OCI-LY1 (cell line): ENCODE measurements at regions not wholly inside any gene's neighbourhood (a gene's known extent, or its start where the extent isn't known, plus 50 kb on each side); places are given as distances from the start of the nearest gene placed in this dataset.

Experiments
- H2AFZ ChIP-seq: fragments of 200-600 bp; sonication (generic), shearing (Covaris generic); 2 replicates; pipeline ENCODE4 v1.6.0; 2014; ENCODE audit warnings: antibody characterized with exemption, mild to moderate bottlenecking, low read length
- H3F3A ChIP-seq: fragments of 200-600 bp; sonication (generic), shearing (Covaris generic); 2 replicates; pipeline ENCODE4 v1.6.0; 2014; ENCODE audit warnings: mild to moderate bottlenecking, antibody characterized with exemption, low read length, moderate library complexity; ENCODE audit not compliant: insufficient read depth
- H3K27ac ChIP-seq: fragments of 200-600 bp; sonication (generic); 2 replicates; pipeline ENCODE4 v1.5.1; 2014; ENCODE audit warnings: low read length, mixed run types, mild to moderate bottlenecking, low read depth; ENCODE audit not compliant: poor library complexity, severe bottlenecking
- H3K27me3 ChIP-seq: fragments of 200-600 bp; sonication (generic); 2 replicates; pipeline ENCODE4 v1.6.0; 2014; ENCODE audit warnings: antibody characterized with exemption, mild to moderate bottlenecking, low read length, moderate library complexity; ENCODE audit not compliant: insufficient read depth
- H3K36me3 ChIP-seq: fragments of 200-600 bp; sonication (generic); 2 replicates; pipeline ENCODE4 v1.6.1; 2014; ENCODE audit warnings: mild to moderate bottlenecking, antibody characterized with exemption, low read length, moderate library complexity, mixed read lengths; ENCODE audit not compliant: insufficient read depth
- H3K4me1 ChIP-seq: fragments of 200-600 bp; sonication (generic); 2 replicates; pipeline ENCODE4 v1.5.1; 2014; ENCODE audit warnings: mild to moderate bottlenecking, low read length, moderate library complexity; ENCODE audit not compliant: insufficient read depth, severe bottlenecking
- H3K4me2 ChIP-seq: fragments of 200-600 bp; sonication (generic), shearing (Covaris generic); 2 replicates; pipeline ENCODE4 v1.6.1; 2014; ENCODE audit warnings: low read length
- H3K4me3 ChIP-seq: fragments of 200-600 bp; sonication (generic); 2 replicates; pipeline ENCODE4 v1.5.1; 2014; ENCODE audit warnings: low read length, low read depth, mild to moderate bottlenecking, mixed read lengths; ENCODE audit not compliant: poor library complexity, severe bottlenecking
- H3K79me2 ChIP-seq: fragments of 200-600 bp; shearing (Covaris generic); 2 replicates; pipeline ENCODE4 v1.6.1; 2016; ENCODE audit warnings: mixed run types, low read length, mixed read lengths; ENCODE audit not compliant: insufficient read depth
- H3K9ac ChIP-seq: fragments of 200-600 bp; sonication (generic), shearing (Covaris generic); 2 replicates; pipeline ENCODE4 v1.6.1; 2014; ENCODE audit warnings: mild to moderate bottlenecking, low read length, mixed read lengths
- H3K9me2 ChIP-seq: fragments of 200-600 bp; sonication (generic), shearing (Covaris generic); 2 replicates; pipeline ENCODE4 v1.6.1; 2014; ENCODE audit warnings: low read depth, mild to moderate bottlenecking, low read length, mixed read lengths
- H3K9me3 ChIP-seq: fragments of 200-600 bp; shearing (Covaris generic); 2 replicates; pipeline ENCODE4 v1.6.1; 2014; ENCODE audit warnings: low read length, mixed read lengths
- H4K20me1 ChIP-seq: fragments of 200-600 bp; sonication (generic), shearing (Covaris generic); 2 replicates; pipeline ENCODE4 v1.6.0; 2016; ENCODE audit warnings: mild to moderate bottlenecking, low read length; ENCODE audit not compliant: insufficient read depth
- EZH2 ChIP-seq: fragments of 200-600 bp; sonication (generic), shearing (Covaris generic); IDR thresholded peaks from 2 replicates; pipeline ENCODE4 v1.8.0; 2017; ENCODE audit warnings: borderline replicate concordance, mixed run types, mild to moderate bottlenecking, antibody characterized with exemption, low read length, moderate library complexity, mixed read lengths
- TF ChIP-seq, protein P1 (sequence below): fragments of 200-600 bp; sonication (generic), shearing (Covaris generic); IDR thresholded peaks from 2 replicates; pipeline ENCODE4 v1.5.1; 2017; ENCODE audit warnings: mild to moderate bottlenecking, antibody characterized with exemption, low read length, moderate library complexity, mixed read lengths

- Histone ChIP-seq H3K4me1 (no peaks in the 10 kb centered on the region), H3F3A (no peaks in the 10 kb centered on the region), H3K9ac (no peak overlapping the region), H3K36me3 (no peaks in the 10 kb centered on the region), H3K27me3 (no peaks in the 10 kb centered on the region), H3K79me2 (no peaks in the 10 kb centered on the region), H3K27ac (no peak overlapping the region), H4K20me1 (no peaks in the 10 kb centered on the region), H3K4me2 (no peak overlapping the region), H2AFZ (no peak overlapping the region), H3K9me2 (no peaks in the 10 kb centered on the region), H3K9me3 (no peaks in the 10 kb centered on the region), H3K4me3 (no peak overlapping the region)
- TF ChIP-seq EZH2: no peak
- TF ChIP-seq, protein P1, sequence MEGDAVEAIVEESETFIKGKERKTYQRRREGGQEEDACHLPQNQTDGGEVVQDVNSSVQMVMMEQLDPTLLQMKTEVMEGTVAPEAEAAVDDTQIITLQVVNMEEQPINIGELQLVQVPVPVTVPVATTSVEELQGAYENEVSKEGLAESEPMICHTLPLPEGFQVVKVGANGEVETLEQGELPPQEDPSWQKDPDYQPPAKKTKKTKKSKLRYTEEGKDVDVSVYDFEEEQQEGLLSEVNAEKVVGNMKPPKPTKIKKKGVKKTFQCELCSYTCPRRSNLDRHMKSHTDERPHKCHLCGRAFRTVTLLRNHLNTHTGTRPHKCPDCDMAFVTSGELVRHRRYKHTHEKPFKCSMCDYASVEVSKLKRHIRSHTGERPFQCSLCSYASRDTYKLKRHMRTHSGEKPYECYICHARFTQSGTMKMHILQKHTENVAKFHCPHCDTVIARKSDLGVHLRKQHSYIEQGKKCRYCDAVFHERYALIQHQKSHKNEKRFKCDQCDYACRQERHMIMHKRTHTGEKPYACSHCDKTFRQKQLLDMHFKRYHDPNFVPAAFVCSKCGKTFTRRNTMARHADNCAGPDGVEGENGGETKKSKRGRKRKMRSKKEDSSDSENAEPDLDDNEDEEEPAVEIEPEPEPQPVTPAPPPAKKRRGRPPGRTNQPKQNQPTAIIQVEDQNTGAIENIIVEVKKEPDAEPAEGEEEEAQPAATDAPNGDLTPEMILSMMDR: no peak
Measured at GRCh38 chr14:98908050-98908449, 363.9 kb downstream of the BCL11B start.

GRCh38 chr14:98909251-98909944 is 362.6 kb downstream of the BCL11B start:
- no peak overlapping the region for H3K9ac ChIP-seq
- H3K27me3 ChIP-seq: no peaks in the 10 kb centered on the region
- H3K79me2 ChIP-seq: no peaks in the 10 kb centered on the region
- no peak overlapping the region for H3K27ac ChIP-seq
- no peaks in the 10 kb centered on the region for H3K4me1 ChIP-seq
- H3K4me2 ChIP-seq: no peak overlapping the region
- no peak for TF ChIP-seq EZH2
- TF ChIP-seq, protein P1: no peak
- no peak overlapping the region for H3K4me3 ChIP-seq
- no peaks in the 10 kb centered on the region for H3K9me3 ChIP-seq
- H3K36me3 ChIP-seq: no peaks in the 10 kb centered on the region
- no peaks in the 10 kb centered on the region for H3F3A ChIP-seq
- no peaks in the 10 kb centered on the region for H3K9me2 ChIP-seq
- no peak overlapping the region for H2AFZ ChIP-seq
- H4K20me1 ChIP-seq: no peaks in the 10 kb centered on the region

DNA sequence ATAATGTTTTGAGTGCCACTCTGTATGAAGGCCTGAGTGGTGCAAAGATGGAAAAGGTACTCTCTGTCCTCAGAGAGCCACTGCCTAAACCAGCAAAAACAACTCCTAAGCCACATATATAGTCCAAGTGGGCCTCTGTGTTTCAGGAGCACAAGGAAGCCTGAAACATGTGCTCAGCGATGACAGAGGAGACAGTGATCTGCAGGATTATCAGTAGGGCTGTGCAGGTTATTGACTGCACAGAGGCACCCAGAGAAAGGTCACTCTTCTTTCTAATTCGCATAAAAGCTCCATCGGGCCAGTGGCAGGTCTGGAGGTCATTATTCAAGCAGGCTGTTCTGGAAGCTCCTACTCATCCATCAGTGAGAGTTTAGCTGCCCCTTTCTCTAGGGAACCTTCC is 361.9 kb downstream of the BCL11B start:
- Histone ChIP-seq H3K4me2 (no peak overlapping the region), H3K27ac (no peak overlapping the region), H2AFZ (no peak overlapping the region)

More for the DNA sequence above, 361.9 kb downstream of the BCL11B start:
- TF ChIP-seq, protein P1: no peak
- TF ChIP-seq EZH2: no peak
- H3K36me3 ChIP-seq: no peaks in the 10 kb centered on the region
- H3K9ac ChIP-seq: no peak overlapping the region
- no peaks in the 10 kb centered on the region for H3K4me1 ChIP-seq
- H3K9me3 ChIP-seq: no peaks in the 10 kb centered on the region
- H3K27me3 ChIP-seq: no peaks in the 10 kb centered on the region
- H3K4me3 ChIP-seq: no peak overlapping the region
- H4K20me1 ChIP-seq: no peaks in the 10 kb centered on the region
- no peaks in the 10 kb centered on the region for H3F3A ChIP-seq
- no peaks in the 10 kb centered on the region for H3K79me2 ChIP-seq
- no peaks in the 10 kb centered on the region for H3K9me2 ChIP-seq
